Body of pancreas (tissue), 4 donors: ENCODE measurements at regions not wholly inside any gene's neighbourhood (a gene's known extent, or its start where the extent isn't known, plus 50 kb on each side); places are given as distances from the start of the nearest gene placed in this dataset.

Source experiments
- POLR2A ChIP-seq, 3 donors: fragments of 450-650 bp; IDR thresholded peaks; one replicate each; pipeline ENCODE4 v1.6.1; 2016; ENCODE audit warnings: antibody characterized with exemption in 3 of 3, mild to moderate bottlenecking in 2 of 3
- TF ChIP-seq, protein P1 (sequence below), 7 experiments: fragments of 450-650 bp in 4 of 7; fragments of 200-600 bp in 3 of 7; sonication (generic) in 3 of 7; IDR thresholded peaks; one replicate each; pipeline ENCODE4 v1.5.1; 2016 to 2019; ENCODE audit warnings: antibody characterized with exemption in 7 of 7

DNA sequence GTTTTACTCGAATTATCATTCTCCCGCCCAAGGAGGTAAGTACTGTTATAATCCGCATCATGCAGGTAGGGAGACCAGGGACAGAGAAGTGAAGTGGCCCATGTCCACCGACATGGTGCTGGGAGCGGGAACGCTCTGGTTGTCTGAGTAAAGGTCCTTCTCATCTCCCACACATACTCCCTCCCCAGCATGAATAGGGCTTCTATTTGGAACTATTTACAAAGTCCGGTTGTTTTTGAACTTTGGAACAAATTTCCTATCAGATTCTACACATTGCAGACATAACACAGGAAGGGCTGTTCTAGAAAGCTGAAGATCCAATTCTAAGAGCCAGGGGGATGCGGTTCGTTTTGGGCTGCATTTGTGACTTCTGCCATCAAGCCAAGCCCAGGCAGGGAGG, 94.8 kb upstream of the TLE3 start:
- TF ChIP-seq, protein P1, sequence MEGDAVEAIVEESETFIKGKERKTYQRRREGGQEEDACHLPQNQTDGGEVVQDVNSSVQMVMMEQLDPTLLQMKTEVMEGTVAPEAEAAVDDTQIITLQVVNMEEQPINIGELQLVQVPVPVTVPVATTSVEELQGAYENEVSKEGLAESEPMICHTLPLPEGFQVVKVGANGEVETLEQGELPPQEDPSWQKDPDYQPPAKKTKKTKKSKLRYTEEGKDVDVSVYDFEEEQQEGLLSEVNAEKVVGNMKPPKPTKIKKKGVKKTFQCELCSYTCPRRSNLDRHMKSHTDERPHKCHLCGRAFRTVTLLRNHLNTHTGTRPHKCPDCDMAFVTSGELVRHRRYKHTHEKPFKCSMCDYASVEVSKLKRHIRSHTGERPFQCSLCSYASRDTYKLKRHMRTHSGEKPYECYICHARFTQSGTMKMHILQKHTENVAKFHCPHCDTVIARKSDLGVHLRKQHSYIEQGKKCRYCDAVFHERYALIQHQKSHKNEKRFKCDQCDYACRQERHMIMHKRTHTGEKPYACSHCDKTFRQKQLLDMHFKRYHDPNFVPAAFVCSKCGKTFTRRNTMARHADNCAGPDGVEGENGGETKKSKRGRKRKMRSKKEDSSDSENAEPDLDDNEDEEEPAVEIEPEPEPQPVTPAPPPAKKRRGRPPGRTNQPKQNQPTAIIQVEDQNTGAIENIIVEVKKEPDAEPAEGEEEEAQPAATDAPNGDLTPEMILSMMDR (IDR thresholded peaks at IDR 0.05), result no peak
- no peak for TF ChIP-seq POLR2A (IDR thresholded peaks at IDR 0.05)
